Tibial nerve (tissue), 3 donors: ENCODE measurements at regions not wholly inside any gene's neighbourhood (a gene's known extent, or its start where the extent isn't known, plus 50 kb on each side); places are given as distances from the start of the nearest gene placed in this dataset.

ENCODE experiments used
- CTCF ChIP-seq, 5 experiments: fragments of 200-600 bp in 3 of 5; fragments of 450-650 bp in 2 of 5; sonication (generic) in 3 of 5; IDR thresholded peaks; one replicate each; pipeline ENCODE4 v1.5.1; 2016 to 2019; ENCODE audit warnings: antibody characterized with exemption in 5 of 5, mild to moderate bottlenecking in 3 of 5, moderate library complexity in 2 of 5
- POLR2A ChIP-seq, 2 donors: fragments of 450-650 bp; IDR thresholded peaks; one replicate each; pipeline ENCODE4 v1.6.1; 2017; ENCODE audit warnings: antibody characterized with exemption in 2 of 2, mild to moderate bottlenecking in 2 of 2, moderate library complexity in 2 of 2

DNA sequence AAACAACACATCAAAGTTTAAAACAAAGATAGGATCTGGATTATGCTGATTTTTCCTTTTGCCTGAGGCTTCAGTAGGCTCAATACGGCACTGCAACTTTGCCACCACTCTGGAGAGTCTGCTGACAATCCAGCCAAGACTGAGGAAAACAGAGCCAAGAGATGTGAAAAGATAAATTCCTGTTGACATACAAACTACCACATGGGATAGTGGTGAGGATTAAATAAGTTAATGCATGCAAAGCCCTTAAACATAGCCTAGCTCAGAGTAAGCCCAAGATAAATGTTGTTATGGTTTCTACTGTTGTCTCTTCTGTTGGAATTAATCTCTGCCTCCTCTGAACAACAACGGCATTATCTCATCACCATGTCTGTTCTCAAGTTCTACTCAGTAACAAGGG lies 245.9 kb upstream of the LMCD1 start:
- TF ChIP-seq CTCF (IDR thresholded peaks at IDR 0.05) (no peak), POLR2A (IDR thresholded peaks at IDR 0.05) (no peak)
